CD14-positive monocyte (primary cell): ENCODE measurements at regions not wholly inside any gene's neighbourhood (a gene's known extent, or its start where the extent isn't known, plus 50 kb on each side); places are given as distances from the start of the nearest gene placed in this dataset.
A peak's percentile ranks its signal among the peaks of the same experiment; 100 is the strongest.
"Not testable (repeated sequence)": the region's sequence is repeated elsewhere in the genome, so short reads cannot be mapped to it uniquely, and the experiment has no call there.

ENCODE experiments used
- DNase-seq, 3 donors: peaks; one replicate each; pipeline ENCODE4 v3.0.0-alpha.2; 2011 to 2022
- H2AFZ ChIP-seq: 2 replicates; pipeline ENCODE4 v1.6.0; 2012; ENCODE audit warnings: mild to moderate bottlenecking, low read depth, low read length, inconsistent platforms; ENCODE audit not compliant: insufficient read depth, poor library complexity, severe bottlenecking
- H3K27ac ChIP-seq, 2 donors: 1 replicate in 1 of 2; 2 replicates in 1 of 2; pipeline ENCODE4 v1.5.1; 2012 to 2013; ENCODE audit warnings: low read length in 2 of 2, control low read depth in 1 of 2, inconsistent platforms in 1 of 2, low read depth in 1 of 2, mild to moderate bottlenecking in 1 of 2
- H3K27me3 ChIP-seq, 2 donors: one replicate each; pipeline versions ENCODE4 v1.6.0 to v1.6.1; 2011 to 2013; ENCODE audit warnings: low read length in 2 of 2; ENCODE audit not compliant: control insufficient read depth in 2 of 2, insufficient read depth in 2 of 2
- H3K36me3 ChIP-seq, 2 donors: replicated peaks in 1 of 2; 1 replicate in 1 of 2; 2 replicates in 1 of 2; pipeline versions ENCODE4 v1.5.1 to v1.6.1; 2012 to 2013; ENCODE audit warnings: low read length in 2 of 2, control low read depth in 1 of 2, inconsistent platforms in 1 of 2, mild to moderate bottlenecking in 1 of 2; ENCODE audit not compliant: insufficient read depth in 2 of 2, control insufficient read depth in 1 of 2
- H3K4me1 ChIP-seq, 2 donors: 1 replicate in 1 of 2; 2 replicates in 1 of 2; pipeline versions ENCODE4 v1.5.1 to v1.6.1; 2012 to 2013; ENCODE audit warnings: low read length in 2 of 2, control low read depth in 1 of 2, inconsistent platforms in 1 of 2, mild to moderate bottlenecking in 1 of 2, moderate library complexity in 1 of 2; ENCODE audit not compliant: insufficient read depth in 2 of 2, control insufficient read depth in 1 of 2
- H3K4me2 ChIP-seq: replicated peaks from 2 replicates; pipeline ENCODE3; 2012; ENCODE audit warnings: low read length, moderate library complexity, mild to moderate bottlenecking; ENCODE audit not compliant: poor library complexity, severe bottlenecking; ENCODE audit errors: extremely low read depth
- H3K4me3 ChIP-seq, 3 experiments: fragments of 200-600 bp in 1 of 3; sonication (generic) in 1 of 3; replicated peaks in 1 of 3; 1 replicate in 2 of 3; 2 replicates in 1 of 3; pipeline ENCODE4 v1.5.1; 2011 to 2013; ENCODE audit warnings: low read length in 3 of 3, mild to moderate bottlenecking in 3 of 3, control low read depth in 2 of 3, low read depth in 2 of 3, inconsistent platforms in 1 of 3, moderate library complexity in 1 of 3
- H3K79me2 ChIP-seq: 2 replicates; pipeline ENCODE4 v1.6.0; 2012; ENCODE audit warnings: mild to moderate bottlenecking, control low read depth, inconsistent platforms, low read length, moderate library complexity; ENCODE audit not compliant: insufficient read depth
- H3K9ac ChIP-seq: 2 replicates; pipeline ENCODE4 v1.6.0; 2017; ENCODE audit warnings: low read length, mild to moderate bottlenecking; ENCODE audit not compliant: insufficient read depth, poor library complexity, severe bottlenecking
- H3K9me3 ChIP-seq, 2 donors: replicated peaks in 1 of 2; 1 replicate in 1 of 2; 2 replicates in 1 of 2; pipeline versions ENCODE4 v1.5.1 to v1.6.1; 2012 to 2013; ENCODE audit warnings: low read length in 2 of 2, control low read depth in 1 of 2; ENCODE audit not compliant: control insufficient read depth in 1 of 2, insufficient read depth in 1 of 2
- H4K20me1 ChIP-seq: 2 replicates; pipeline ENCODE4 v1.6.0; 2012; ENCODE audit warnings: mild to moderate bottlenecking, low read length, control low read depth, moderate library complexity; ENCODE audit not compliant: insufficient read depth
- H3K27ac Mint-ChIP-seq, 7 donors: one replicate each; pipeline ENCODE4 v1.8.0; 2020; ENCODE audit warnings: mild to moderate bottlenecking in 7 of 7, mixed read lengths in 7 of 7, moderate library complexity in 6 of 7, inconsistent platforms in 2 of 7
- H3K27me3 Mint-ChIP-seq, 3 donors: one replicate each; pipeline ENCODE4 v1.8.0; 2021 to 2022; ENCODE audit warnings: low read depth in 3 of 3, mild to moderate bottlenecking in 3 of 3, mixed read lengths in 3 of 3, moderate library complexity in 3 of 3, inconsistent platforms in 1 of 3
- H3K36me3 Mint-ChIP-seq, 2 donors: one replicate each; pipeline ENCODE4 v1.8.0; 2020; ENCODE audit warnings: mixed read lengths in 2 of 2, inconsistent platforms in 1 of 2, mild to moderate bottlenecking in 1 of 2
- H3K4me1 Mint-ChIP-seq: one replicate; pipeline ENCODE4 v1.8.0; 2020; ENCODE audit warnings: mild to moderate bottlenecking, mixed read lengths
- H3K4me3 Mint-ChIP-seq, 2 donors: one replicate each; pipeline ENCODE4 v1.8.0; 2020; ENCODE audit warnings: mild to moderate bottlenecking in 2 of 2, mixed read lengths in 2 of 2, moderate library complexity in 1 of 2
- H3K9me3 Mint-ChIP-seq, 7 donors: one replicate each; pipeline ENCODE4 v1.8.0; 2020 to 2022; ENCODE audit warnings: mixed read lengths in 7 of 7, mild to moderate bottlenecking in 6 of 7, moderate library complexity in 6 of 7, inconsistent platforms in 2 of 7
- CTCF ChIP-seq: fragments of 200-600 bp; IDR thresholded peaks from one replicate; pipeline ENCODE4 v1.8.0; 2022; ENCODE audit warnings: antibody characterized with exemption, mild to moderate bottlenecking
- WGBS: methylation state at CpG from one replicate; pipeline ENCODE4 v1.1.5; 2013; ENCODE audit warnings: missing lambda C conversion rate; ENCODE audit not compliant: insufficient coverage; 5-methylcytosine and 5-hydroxymethylcytosine counted together
- intact Hi-C, 2 donors: fragments of 100-400 bp; cut with micrococcal nuclease; formaldehyde crosslinking; loops; one replicate each; pipeline versions ENCODE4 v1.15.0 to v1.15.1; 2023

- Mint-ChIP-seq H3K4me3 (peak overlapping the region; percentile 73 to 85), H3K27ac (peak overlapping the region in 2 of 7 donors; percentile 40 to 84), H3K4me1 (peaks cover 12% of the 10 kb centered on the region), H3K27me3 (peaks cover 2 to 17% (median 2%) of the 10 kb centered on the region in 3 donors)
- WGBS: 20% methylated on average over 12 of the region's 44 CpGs
- H3K9me3 Mint-ChIP-seq, H2AFZ ChIP-seq, H3K4me2 ChIP-seq, H3K9me3 ChIP-seq, H3K27me3 ChIP-seq, H3K36me3 ChIP-seq, intact Hi-C loops, H3K36me3 Mint-ChIP-seq, H4K20me1 ChIP-seq, H3K79me2 ChIP-seq: not testable (repeated sequence)
- Histone ChIP-seq H3K27ac (peak overlapping the region in 1 of 2 donors; percentile 70), H3K4me1 (peaks cover 4 to 11% of the 10 kb centered on the region in 2 donors), H3K9ac (peak overlapping the region; percentile 72), H3K4me3 (peak overlapping the region in 2 of 3 experiments; percentile 54 to 63)
- DNase-seq: peak in 1 of 3 donors; percentile 13
Measured at GRCh38 chr22:22116997-22117770, 127.4 kb upstream of the VPREB1 start.

- peaks cover 2 to 8% (median 4%) of the 10 kb centered on the region in 3 donors for H3K27me3 Mint-ChIP-seq
- no peaks in the 10 kb centered on the region for H3K9me3 Mint-ChIP-seq
- H3K4me3 Mint-ChIP-seq: no peak overlapping the region
- no peaks in the 10 kb centered on the region for H3K36me3 Mint-ChIP-seq
- TF ChIP-seq CTCF: no peak
- Histone ChIP-seq H2AFZ (no peak overlapping the region), H3K4me3 (no peak overlapping the region), H3K4me2 (no peak overlapping the region), H4K20me1 (no peaks in the 10 kb centered on the region), H3K27ac (no peak overlapping the region), H3K9me3 (no peaks in the 10 kb centered on the region), H3K9ac (no peak overlapping the region), H3K36me3 (no peaks in the 10 kb centered on the region), H3K27me3 (no peaks in the 10 kb centered on the region), H3K79me2 (peaks cover 7% of the 10 kb centered on the region), H3K4me1 (peaks cover 17 to 33% of the 10 kb centered on the region in 2 donors)
- H3K4me1 Mint-ChIP-seq: peaks cover 33% of the 10 kb centered on the region
- DNase-seq: no peak
- intact Hi-C loops: loop anchor here in 1 of 2 donors (5.0 kb wide), 1 partner anchor 51 kb away; no protein-coding TSS in a partner anchor
- H3K27ac Mint-ChIP-seq: no peak overlapping the region
Measured at GRCh38 chr22:22113701-22114100, 130.9 kb upstream of the VPREB1 start.
